ENCODE measurements at regions not wholly inside any gene's neighbourhood (a gene's known extent, or its start where the extent isn't known, plus 50 kb on each side); places are given as distances from the start of the nearest gene placed in this dataset.

- TF ChIP-seq EZH2 (IDR thresholded peaks at IDR 0.05; ENCODE audit: insufficient read depth, poor library complexity, severe bottlenecking) = no peak
- no peak for TF ChIP-seq EZH2phosphoT487 (IDR thresholded peaks at IDR 0.05; ENCODE audit: insufficient read depth, low read depth)
Observed at GRCh38 chr1:221012120-221012519, 132.9 kb downstream of the HLX start.
